GM19239 (cell line): ENCODE measurements at regions not wholly inside any gene's neighbourhood (a gene's known extent, or its start where the extent isn't known, plus 50 kb on each side); places are given as distances from the start of the nearest gene placed in this dataset.

Experiments
- DNase-seq: peaks from one replicate; pipeline ENCODE4 v3.0.0; 2011; ENCODE audit warnings: low spot score; ENCODE audit not compliant: insufficient read length
- FAIRE-seq: peaks from 2 replicates; lab custom pipeline; 2011; peaks lifted over from hg19 to GRCh38; lab: Jason Lieb, UNC

GRCh38 chr6:138607478-138608433 is 108.5 kb upstream of the NHSL1 start:
- FAIRE-seq: no peak
- no peak for DNase-seq

GRCh38 chr6:138608896-138609295 is 109.6 kb upstream of the NHSL1 start:
- FAIRE-seq: no peak

GRCh38 chr6:138609801-138610430 is 110.6 kb upstream of the NHSL1 start:
- FAIRE-seq (no peak), DNase-seq (no peak)

More at GRCh38 chr6:138608896-138609295, 109.6 kb upstream of the NHSL1 start:
- DNase-seq: no peak

GRCh38 chr6:138610816-138611215 is 111.5 kb upstream of the NHSL1 start:
- no peak for DNase-seq
- FAIRE-seq: no peak

GRCh38 chr6:138614151-138614550 is 114.9 kb upstream of the NHSL1 start:
- no peak for FAIRE-seq
- no peak for DNase-seq

GRCh38 chr6:138618168-138618567 is 118.9 kb upstream of the NHSL1 start:
- FAIRE-seq (no peak), DNase-seq (no peak)

- FAIRE-seq: no peak
- DNase-seq: no peak
Measured at GRCh38 chr6:138620630-138621029, 121.3 kb upstream of the NHSL1 start.

GRCh38 chr6:138622967-138623366 is 123.7 kb upstream of the NHSL1 start:
- FAIRE-seq: no peak
- no peak for DNase-seq

GRCh38 chr6:138631566-138631965 is 132.3 kb upstream of the NHSL1 start:
- FAIRE-seq (no peak), DNase-seq (no peak)

GRCh38 chr6:138637822-138638221 is 135.7 kb upstream of the CCDC28A start:
- DNase-seq (no peak), FAIRE-seq (no peak)

GRCh38 chr6:138638604-138639003 is 135.0 kb upstream of the CCDC28A start:
- DNase-seq (no peak), FAIRE-seq (peak; percentile 18)

- FAIRE-seq (no peak), DNase-seq (no peak)
Measured at GRCh38 chr6:138640028-138640427, 133.5 kb upstream of the CCDC28A start.

GRCh38 chr6:138643210-138643609 is 130.4 kb upstream of the CCDC28A start:
- FAIRE-seq: peak; percentile 70
- DNase-seq: no peak

- no peak for FAIRE-seq
Measured at GRCh38 chr6:138645976-138646640, 127.5 kb upstream of the CCDC28A start.

GRCh38 chr6:138647006-138647405 is 126.6 kb upstream of the CCDC28A start:
- DNase-seq (no peak), FAIRE-seq (no peak)

More at GRCh38 chr6:138645976-138646640, 127.5 kb upstream of the CCDC28A start:
- no peak for DNase-seq

GRCh38 chr6:138648127-138648526 is 125.4 kb upstream of the CCDC28A start:
- FAIRE-seq (no peak), DNase-seq (no peak)

- DNase-seq (no peak), FAIRE-seq (no peak)
Measured at GRCh38 chr6:138651491-138651890, 122.1 kb upstream of the CCDC28A start.

- no peak for DNase-seq
- FAIRE-seq: no peak
Measured at GRCh38 chr6:138652824-138653223, 120.7 kb upstream of the CCDC28A start.

- FAIRE-seq (no peak), DNase-seq (no peak)
Measured at GRCh38 chr6:138653435-138653834, 120.1 kb upstream of the CCDC28A start.

- DNase-seq (peak; percentile 10), FAIRE-seq (peak; percentile 49)
Measured at GRCh38 chr6:138654715-138655634, 118.6 kb upstream of the CCDC28A start.
